Caco-2 (cell line): ENCODE measurements at regions not wholly inside any gene's neighbourhood (a gene's known extent, or its start where the extent isn't known, plus 50 kb on each side); places are given as distances from the start of the nearest gene placed in this dataset.

ENCODE experiments used
- BruUV-seq: library from RNA; stranded (reverse); fragments of 400-500 nt; replicated peaks from 2 replicates; lab custom pipeline; 2021; lab: Mats Ljungman, UMichigan
- CTCF ChIA-PET: fragments of 300-600 bp; sonication (Branson Sonifier 250); formaldehyde crosslinking; loops from one replicate; lab custom pipeline; 2022; ENCODE audit warnings: antibody characterized with exemption; lab: Charles Lee
- POLR2A ChIA-PET: fragments of 300-600 bp; sonication (Branson Sonifier 250); formaldehyde crosslinking; loops from one replicate; lab custom pipeline; 2022; ENCODE audit warnings: antibody characterized with exemption; lab: Charles Lee
- DNase-seq, 2 experiments: peaks; one replicate each; pipeline versions ENCODE4 v3.0.0 to v3.0.0-alpha.2; 2020 to 2022
- H3K27me3 ChIP-seq: replicated peaks from 2 replicates; pipeline ENCODE4 v1.6.0; 2011; ENCODE audit warnings: low read length; ENCODE audit not compliant: control insufficient read depth, insufficient read depth
- H3K36me3 ChIP-seq: 2 replicates; pipeline ENCODE4 v1.5.1; 2011; ENCODE audit warnings: low read length; ENCODE audit not compliant: control insufficient read depth, insufficient read depth
- H3K4me1 ChIP-seq: fragments of 250-450 bp; sonication (Bioruptor Pico); 2 replicates; pipeline ENCODE4 v1.5.1; 2020; ENCODE audit warnings: mild to moderate bottlenecking
- H3K4me3 ChIP-seq: 2 replicates; pipeline ENCODE4 v1.5.1; 2011; ENCODE audit warnings: low read depth, mild to moderate bottlenecking, control low read depth, low read length
- H3K9me3 ChIP-seq: fragments of 250-450 bp; sonication (Bioruptor Pico); 2 replicates; pipeline ENCODE4 v1.5.1; 2020; ENCODE audit warnings: mild to moderate bottlenecking, moderate library complexity
- H3K27ac Mint-ChIP-seq: one replicate; pipeline ENCODE4 v1.8.0; 2022; ENCODE audit warnings: mixed read lengths; ENCODE audit not compliant: unreplicated experiment
- H3K27me3 Mint-ChIP-seq: one replicate; pipeline ENCODE4 v1.8.0; 2022; ENCODE audit warnings: mixed read lengths; ENCODE audit not compliant: insufficient read depth, unreplicated experiment
- H3K36me3 Mint-ChIP-seq: one replicate; pipeline ENCODE4 v1.8.0; 2022; ENCODE audit warnings: mild to moderate bottlenecking, mixed read lengths; ENCODE audit not compliant: insufficient read depth, unreplicated experiment
- H3K4me1 Mint-ChIP-seq: one replicate; pipeline ENCODE4 v1.8.0; 2022; ENCODE audit warnings: low read depth, mixed read lengths; ENCODE audit not compliant: unreplicated experiment
- H3K4me3 Mint-ChIP-seq: one replicate; pipeline ENCODE4 v1.8.0; 2022; ENCODE audit warnings: mild to moderate bottlenecking, moderate library complexity, mixed read lengths; ENCODE audit not compliant: unreplicated experiment
- H3K9me3 Mint-ChIP-seq: one replicate; pipeline ENCODE4 v1.8.0; 2022; ENCODE audit warnings: mixed read lengths; ENCODE audit not compliant: unreplicated experiment
- CTCF ChIP-seq, 2 experiments: fragments of 200-600 bp in 1 of 2; IDR thresholded peaks; 1 replicate in 1 of 2; 2 replicates in 1 of 2; pipeline versions ENCODE4 v1.5.1 to v1.8.0; 2011 to 2022; ENCODE audit warnings: antibody characterized with exemption in 1 of 2, control low read depth in 1 of 2, inconsistent platforms in 1 of 2, low read depth in 1 of 2, low read length in 1 of 2, mild to moderate bottlenecking in 1 of 2, moderate library complexity in 1 of 2; ENCODE audit not compliant: insufficient read depth in 1 of 2, severe bottlenecking in 1 of 2, unreplicated experiment in 1 of 2
- intact Hi-C: fragments of 100-400 bp; cut with micrococcal nuclease; formaldehyde crosslinking; loops from one replicate; pipeline ENCODE4 v1.10.0; 2022; ENCODE audit not compliant: unreplicated experiment

GRCh38 chr2:556485-556884 lies 120.7 kb downstream of the TMEM18 start:
- Mint-ChIP-seq H3K4me3 (no peak overlapping the region), H3K27ac (no peak overlapping the region), H3K9me3 (no peaks in the 10 kb centered on the region), H3K27me3 (peaks cover 18% of the 10 kb centered on the region), H3K4me1 (no peaks in the 10 kb centered on the region), H3K36me3 (no peaks in the 10 kb centered on the region)
- no peak for DNase-seq
- Histone ChIP-seq H3K4me1 (no peaks in the 10 kb centered on the region), H3K4me3 (no peak overlapping the region), H3K27me3 (no peaks in the 10 kb centered on the region; the same call in 1 of the 2 replicates), H3K36me3 (no peaks in the 10 kb centered on the region), H3K9me3 (no peaks in the 10 kb centered on the region)
- no peak for TF ChIP-seq CTCF (IDR thresholded peaks at IDR 0.05; ENCODE audit: insufficient read depth in 1 of 2, low read depth in 1 of 2, low read length in 1 of 2, severe bottlenecking in 1 of 2, unreplicated experiment in 1 of 2)
- BruUV-seq = no TSS peak
- intact Hi-C loops = no loop called here
- ChIA-PET CTCF (no interaction called here), POLR2A (no interaction called here)

- TF ChIP-seq CTCF (IDR thresholded peaks at IDR 0.05; ENCODE audit: insufficient read depth in 1 of 2, low read depth in 1 of 2, low read length in 1 of 2, severe bottlenecking in 1 of 2, unreplicated experiment in 1 of 2) = no peak
- no TSS peak for BruUV-seq
- no peaks in the 10 kb centered on the region for H3K4me1 ChIP-seq
- H3K36me3 ChIP-seq = no peaks in the 10 kb centered on the region
- H3K27ac Mint-ChIP-seq = no peak overlapping the region
- no peak overlapping the region for H3K4me3 ChIP-seq
- ChIA-PET CTCF (no interaction called here), POLR2A (no interaction called here)
- intact Hi-C loops = no loop called here
- H3K27me3 Mint-ChIP-seq = peaks cover 18% of the 10 kb centered on the region
- no peak overlapping the region for H3K4me3 Mint-ChIP-seq
- no peaks in the 10 kb centered on the region for H3K4me1 Mint-ChIP-seq
- no peaks in the 10 kb centered on the region for H3K9me3 ChIP-seq
- no peak for DNase-seq
- peaks cover 1% of the 10 kb centered on the region for H3K27me3 ChIP-seq
- H3K9me3 Mint-ChIP-seq = no peaks in the 10 kb centered on the region
- no peaks in the 10 kb centered on the region for H3K36me3 Mint-ChIP-seq
Measured at GRCh38 chr2:555164-555922, 121.9 kb downstream of the TMEM18 start.

DNA sequence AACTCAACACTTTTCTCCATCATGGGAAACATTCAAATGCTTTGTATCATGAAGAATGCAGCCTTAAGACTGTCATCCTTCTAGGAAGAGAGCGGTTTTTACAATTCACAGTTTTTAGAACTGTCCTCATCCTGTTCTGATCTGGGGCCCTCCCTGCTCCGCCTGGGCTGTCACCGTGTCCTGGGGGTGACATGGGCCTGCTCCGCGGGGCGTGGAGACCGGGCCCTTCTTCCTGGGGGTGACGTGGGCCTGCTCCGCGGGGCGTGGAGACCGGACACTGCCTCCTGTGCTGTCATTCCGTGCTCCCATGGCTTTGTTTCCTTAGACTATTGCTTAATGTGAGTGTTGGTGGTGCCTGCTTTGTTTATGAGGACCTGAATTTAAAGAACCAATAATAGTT lies 122.8 kb downstream of the TMEM18 start:
- ChIA-PET CTCF (no interaction called here), POLR2A (no interaction called here)
- no peak for TF ChIP-seq CTCF (IDR thresholded peaks at IDR 0.05; ENCODE audit: insufficient read depth in 1 of 2, low read depth in 1 of 2, low read length in 1 of 2, severe bottlenecking in 1 of 2, unreplicated experiment in 1 of 2)
- no peaks in the 10 kb centered on the region for H3K4me1 Mint-ChIP-seq
- no peak overlapping the region for H3K4me3 ChIP-seq
- no peaks in the 10 kb centered on the region for H3K36me3 ChIP-seq
- no peak overlapping the region for H3K4me3 Mint-ChIP-seq
- peaks cover 1% of the 10 kb centered on the region for H3K27me3 ChIP-seq
- no peak for DNase-seq
- H3K27me3 Mint-ChIP-seq = peaks cover 18% of the 10 kb centered on the region
- no peaks in the 10 kb centered on the region for H3K9me3 ChIP-seq
- H3K36me3 Mint-ChIP-seq = no peaks in the 10 kb centered on the region
- BruUV-seq = no TSS peak
- H3K4me1 ChIP-seq = no peaks in the 10 kb centered on the region
- intact Hi-C loops = no loop called here
- H3K9me3 Mint-ChIP-seq = no peaks in the 10 kb centered on the region
- no peak overlapping the region for H3K27ac Mint-ChIP-seq
